Thyroid gland (tissue), 4 donors: ENCODE measurements at regions not wholly inside any gene's neighbourhood (a gene's known extent, or its start where the extent isn't known, plus 50 kb on each side); places are given as distances from the start of the nearest gene placed in this dataset.

Source experiments
- POLR2A ChIP-seq, 2 donors: fragments of 450-650 bp; IDR thresholded peaks; one replicate each; pipeline ENCODE4 v1.6.1; 2017; ENCODE audit warnings: antibody characterized with exemption in 2 of 2, mild to moderate bottlenecking in 2 of 2, moderate library complexity in 1 of 2
- TF ChIP-seq, protein P1 (sequence below), 6 experiments: fragments of 200-600 bp in 3 of 6; fragments of 450-650 bp in 3 of 6; sonication (generic) in 3 of 6; IDR thresholded peaks; one replicate each; pipeline ENCODE4 v1.5.1; 2016 to 2019; ENCODE audit warnings: antibody characterized with exemption in 6 of 6, mild to moderate bottlenecking in 2 of 6, inconsistent platforms in 1 of 6, moderate library complexity in 1 of 6

DNA sequence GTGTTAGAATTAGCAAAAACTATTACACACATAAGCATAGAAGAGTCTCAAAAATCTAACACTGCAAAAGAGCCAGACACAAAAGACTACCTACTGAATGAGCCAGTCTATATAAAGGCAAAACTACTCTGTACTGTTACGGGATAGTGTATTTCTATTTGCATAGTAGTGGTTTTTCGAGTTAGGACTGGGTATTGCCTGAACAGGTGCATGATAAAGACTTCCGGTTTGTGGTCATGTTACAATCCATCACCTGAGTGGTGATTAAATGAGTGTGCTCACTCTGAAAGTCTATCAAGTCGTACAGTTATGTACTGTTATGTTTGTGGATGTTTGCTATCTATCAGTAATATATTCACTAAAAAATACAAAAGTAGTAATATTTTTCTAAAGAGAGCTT is 523.3 kb upstream of the SYT4 start:
- TF ChIP-seq, protein P1, sequence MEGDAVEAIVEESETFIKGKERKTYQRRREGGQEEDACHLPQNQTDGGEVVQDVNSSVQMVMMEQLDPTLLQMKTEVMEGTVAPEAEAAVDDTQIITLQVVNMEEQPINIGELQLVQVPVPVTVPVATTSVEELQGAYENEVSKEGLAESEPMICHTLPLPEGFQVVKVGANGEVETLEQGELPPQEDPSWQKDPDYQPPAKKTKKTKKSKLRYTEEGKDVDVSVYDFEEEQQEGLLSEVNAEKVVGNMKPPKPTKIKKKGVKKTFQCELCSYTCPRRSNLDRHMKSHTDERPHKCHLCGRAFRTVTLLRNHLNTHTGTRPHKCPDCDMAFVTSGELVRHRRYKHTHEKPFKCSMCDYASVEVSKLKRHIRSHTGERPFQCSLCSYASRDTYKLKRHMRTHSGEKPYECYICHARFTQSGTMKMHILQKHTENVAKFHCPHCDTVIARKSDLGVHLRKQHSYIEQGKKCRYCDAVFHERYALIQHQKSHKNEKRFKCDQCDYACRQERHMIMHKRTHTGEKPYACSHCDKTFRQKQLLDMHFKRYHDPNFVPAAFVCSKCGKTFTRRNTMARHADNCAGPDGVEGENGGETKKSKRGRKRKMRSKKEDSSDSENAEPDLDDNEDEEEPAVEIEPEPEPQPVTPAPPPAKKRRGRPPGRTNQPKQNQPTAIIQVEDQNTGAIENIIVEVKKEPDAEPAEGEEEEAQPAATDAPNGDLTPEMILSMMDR (IDR thresholded peaks at IDR 0.05): no peak
- no peak for TF ChIP-seq POLR2A (IDR thresholded peaks at IDR 0.05)
